Transverse colon (tissue), 4 donors: ENCODE measurements at regions not wholly inside any gene's neighbourhood (a gene's known extent, or its start where the extent isn't known, plus 50 kb on each side); places are given as distances from the start of the nearest gene placed in this dataset.

Source experiments
- DNase-seq: peaks from one replicate; pipeline ENCODE4 v3.0.0-alpha.2; 2019
- H3K27ac ChIP-seq, 4 donors: fragments of 200-600 bp; sonication (generic); 2 replicates each; pipeline ENCODE4 v1.5.1; 2016 to 2018; ENCODE audit warnings: inconsistent platforms in 4 of 4
- H3K27me3 ChIP-seq: fragments of 200-600 bp; sonication (generic); 2 replicates; pipeline ENCODE4 v1.5.1; 2017; ENCODE audit warnings: inconsistent platforms
- H3K36me3 ChIP-seq, 4 donors: fragments of 200-600 bp; sonication (generic); 2 replicates each; pipeline ENCODE4 v1.5.1; 2017 to 2019; ENCODE audit warnings: inconsistent platforms in 4 of 4
- H3K4me1 ChIP-seq, 4 donors: fragments of 200-600 bp; sonication (generic); 2 replicates each; pipeline ENCODE4 v1.5.1; 2017 to 2020; ENCODE audit warnings: inconsistent platforms in 4 of 4
- H3K4me3 ChIP-seq, 4 donors: fragments of 200-600 bp; sonication (generic); 1 replicate in 1 of 4; 2 replicates in 3 of 4; pipeline versions ENCODE4 v1.5.1 to v1.6.1; 2017 to 2019; ENCODE audit warnings: inconsistent platforms in 4 of 4
- H3K9me3 ChIP-seq, 2 donors: fragments of 200-600 bp; sonication (generic); 2 replicates each; pipeline ENCODE4 v1.5.1; 2017 to 2019; ENCODE audit warnings: inconsistent platforms in 2 of 2
- EP300 ChIP-seq: sonication (generic); formaldehyde crosslinking; IDR thresholded peaks from one replicate; pipeline ENCODE4 v1.6.1; 2017; ENCODE audit warnings: antibody characterized with exemption, low read depth
- POLR2A ChIP-seq: fragments of 450-650 bp; IDR thresholded peaks from one replicate; pipeline ENCODE4 v1.6.1; 2016; ENCODE audit warnings: antibody characterized with exemption, mild to moderate bottlenecking, moderate library complexity
- POLR2AphosphoS5 ChIP-seq, 3 donors: sonication (generic); formaldehyde crosslinking; IDR thresholded peaks; one replicate each; pipeline ENCODE4 v1.6.1; 2016; ENCODE audit warnings: antibody characterized with exemption in 3 of 3
- WGBS, 2 donors: methylation state at CpG; one replicate each; pipeline ENCODE4 v1.1.5; 2018; ENCODE audit warnings: low coverage in 1 of 2; 5-methylcytosine and 5-hydroxymethylcytosine counted together
- in situ Hi-C, 4 donors: fragments of 200-750 bp; cut with MboI; loops; one replicate each; pipeline versions ENCODE4 v1.15.0 to v1.15.1; 2017; ENCODE audit warnings: low sequenced_read_pairs in 3 of 4, low pct_ligation_motif_present in 1 of 4, low pct_unique_long_range_greater_than_20kb in 1 of 4
- intact Hi-C: fragments of 100-400 bp; cut with DNase I; formaldehyde crosslinking; loops from one replicate; pipeline ENCODE4 v1.15.1; 2023; ENCODE audit warnings: low total_unique reads
- TF ChIP-seq, protein P1 (sequence below), 5 experiments: fragments of 200-600 bp in 3 of 5; fragments of 450-650 bp in 2 of 5; sonication (generic) in 3 of 5; IDR thresholded peaks; 1 replicate in 2 of 5; 2 replicates in 3 of 5; pipeline ENCODE4 v1.5.1; 2016 to 2017; ENCODE audit warnings: antibody characterized with exemption in 5 of 5, inconsistent platforms in 3 of 5, mild to moderate bottlenecking in 2 of 5, moderate library complexity in 1 of 5

DNA sequence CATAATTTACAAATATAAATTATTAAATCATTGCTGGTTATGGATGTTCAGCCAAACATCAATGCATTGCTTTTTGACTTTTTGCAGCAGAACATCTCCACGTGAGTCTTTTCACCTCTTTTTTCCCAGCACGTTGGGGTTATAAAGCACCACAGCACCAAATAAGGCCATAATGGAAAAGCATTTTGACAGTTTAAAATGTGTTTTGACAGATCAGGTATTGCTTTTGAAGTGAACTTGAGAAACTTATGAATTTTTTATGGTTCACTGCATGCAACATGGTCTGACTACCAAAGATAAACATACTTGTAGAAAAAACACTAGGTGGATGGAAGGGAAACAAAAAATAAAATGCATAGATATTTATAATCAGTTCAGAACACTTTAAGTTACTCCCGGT, 622.4 kb downstream of the HTR1B start:
- no peak overlapping the region for H3K27ac ChIP-seq

DNA sequence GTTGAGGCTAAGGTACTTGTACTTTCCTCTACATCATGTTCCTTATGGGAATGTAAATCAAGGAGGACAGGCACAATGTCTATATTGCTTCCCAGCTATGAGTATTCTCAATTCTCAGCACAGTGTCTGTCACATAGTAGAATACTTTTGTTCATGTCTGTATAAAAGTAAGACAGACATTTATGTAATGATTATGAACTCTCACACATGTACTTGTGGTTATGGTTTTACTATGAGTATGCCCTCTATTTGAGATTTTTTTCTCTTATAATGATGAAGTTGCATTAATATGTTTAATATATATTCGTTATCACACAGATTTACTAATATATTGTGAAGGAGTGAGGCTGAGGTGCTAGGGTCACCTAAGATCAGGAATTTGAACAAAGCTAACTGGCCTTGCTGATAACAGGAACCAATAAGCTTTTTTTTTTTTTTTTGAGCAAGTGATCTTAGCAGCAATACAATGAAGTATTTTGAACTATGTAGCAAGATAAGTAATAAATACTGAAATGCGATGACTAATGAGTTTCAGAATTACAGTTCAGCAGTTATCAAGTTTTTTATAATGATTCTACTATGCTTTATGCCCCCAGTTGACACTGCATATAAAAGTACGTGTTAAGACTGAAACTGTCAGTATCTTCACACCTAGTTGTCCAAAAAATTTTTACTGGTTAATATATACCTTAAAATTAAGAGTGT, 623.1 kb downstream of the HTR1B start:
- no peak for TF ChIP-seq POLR2A
- TF ChIP-seq EP300 = no peak
- no peak for DNase-seq
- Histone ChIP-seq H3K27me3 (no peaks in the 10 kb centered on the region), H3K27ac (no peak overlapping the region), H3K36me3 (no peaks in the 10 kb centered on the region), H3K4me3 (no peak overlapping the region), H3K9me3 (no peaks in the 10 kb centered on the region), H3K4me1 (no peaks in the 10 kb centered on the region)
- intact Hi-C loops = no loop called here
- in situ Hi-C loops = no loop called here
- WGBS, 2 donors = 79% methylated on average over 2 to 3 of the region's 3 CpGs

More for the DNA sequence above, 622.4 kb downstream of the HTR1B start:
- no peaks in the 10 kb centered on the region for H3K4me1 ChIP-seq
- WGBS, 2 donors = 68 to 88% methylated on average over 3 of the region's 3 CpGs
- H3K27me3 ChIP-seq = no peaks in the 10 kb centered on the region
- in situ Hi-C loops = no loop called here
- no peaks in the 10 kb centered on the region for H3K9me3 ChIP-seq
- no peak for DNase-seq
- intact Hi-C loops = no loop called here
- no peaks in the 10 kb centered on the region for H3K36me3 ChIP-seq
- no peak overlapping the region for H3K4me3 ChIP-seq
- TF ChIP-seq, protein P1, sequence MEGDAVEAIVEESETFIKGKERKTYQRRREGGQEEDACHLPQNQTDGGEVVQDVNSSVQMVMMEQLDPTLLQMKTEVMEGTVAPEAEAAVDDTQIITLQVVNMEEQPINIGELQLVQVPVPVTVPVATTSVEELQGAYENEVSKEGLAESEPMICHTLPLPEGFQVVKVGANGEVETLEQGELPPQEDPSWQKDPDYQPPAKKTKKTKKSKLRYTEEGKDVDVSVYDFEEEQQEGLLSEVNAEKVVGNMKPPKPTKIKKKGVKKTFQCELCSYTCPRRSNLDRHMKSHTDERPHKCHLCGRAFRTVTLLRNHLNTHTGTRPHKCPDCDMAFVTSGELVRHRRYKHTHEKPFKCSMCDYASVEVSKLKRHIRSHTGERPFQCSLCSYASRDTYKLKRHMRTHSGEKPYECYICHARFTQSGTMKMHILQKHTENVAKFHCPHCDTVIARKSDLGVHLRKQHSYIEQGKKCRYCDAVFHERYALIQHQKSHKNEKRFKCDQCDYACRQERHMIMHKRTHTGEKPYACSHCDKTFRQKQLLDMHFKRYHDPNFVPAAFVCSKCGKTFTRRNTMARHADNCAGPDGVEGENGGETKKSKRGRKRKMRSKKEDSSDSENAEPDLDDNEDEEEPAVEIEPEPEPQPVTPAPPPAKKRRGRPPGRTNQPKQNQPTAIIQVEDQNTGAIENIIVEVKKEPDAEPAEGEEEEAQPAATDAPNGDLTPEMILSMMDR (IDR thresholded peaks at IDR 0.05) = no peak
- TF ChIP-seq POLR2A (no peak), POLR2AphosphoS5 (IDR thresholded peaks at IDR 0.05) (no peak), EP300 (no peak)

- in situ Hi-C loops (no loop called here), intact Hi-C loops (no loop called here)
- TF ChIP-seq, protein P1 (IDR thresholded peaks at IDR 0.05) = no peak
- TF ChIP-seq POLR2AphosphoS5 (IDR thresholded peaks at IDR 0.05) (no peak), EP300 (no peak), POLR2A (no peak)
- Histone ChIP-seq H3K9me3 (no peaks in the 10 kb centered on the region), H3K27ac (no peak overlapping the region), H3K27me3 (no peaks in the 10 kb centered on the region), H3K4me3 (no peak overlapping the region), H3K4me1 (no peaks in the 10 kb centered on the region), H3K36me3 (no peaks in the 10 kb centered on the region)
- no peak for DNase-seq
- 58 to 68% methylated on average over 2 of the region's 2 CpGs for WGBS, 2 donors
Measured at GRCh38 chr6:76839505-76839904, 623.8 kb downstream of the HTR1B start.

DNA sequence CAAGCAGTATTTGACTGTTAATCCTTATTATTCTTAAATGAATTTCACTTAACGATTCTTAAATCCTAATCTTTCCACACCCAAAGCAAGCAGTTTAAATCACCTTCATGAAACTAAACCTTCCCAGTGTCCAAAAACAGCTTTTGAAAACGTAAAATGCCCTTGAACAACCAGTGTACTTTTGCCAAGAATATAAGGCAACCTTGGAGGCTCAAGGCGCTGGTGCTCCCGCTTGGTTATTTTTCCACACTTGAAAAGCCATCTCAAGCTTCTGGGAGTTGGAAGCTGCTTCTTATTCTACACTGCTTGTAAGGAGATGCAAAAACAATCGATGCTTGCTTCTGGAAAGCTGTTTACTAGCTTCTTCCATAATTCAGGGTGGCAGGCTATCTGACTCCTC, 625.7 kb downstream of the HTR1B start:
- 61 to 68% methylated on average over 2 to 5 of the region's 5 CpGs for WGBS, 2 donors
- Histone ChIP-seq H3K9me3 (no peaks in the 10 kb centered on the region), H3K27ac (no peak overlapping the region), H3K27me3 (no peaks in the 10 kb centered on the region), H3K36me3 (no peaks in the 10 kb centered on the region), H3K4me1 (no peaks in the 10 kb centered on the region), H3K4me3 (no peak overlapping the region)
- TF ChIP-seq POLR2A (no peak), POLR2AphosphoS5 (IDR thresholded peaks at IDR 0.05) (no peak), EP300 (no peak)
- TF ChIP-seq, protein P1 (IDR thresholded peaks at IDR 0.05) = no peak
- intact Hi-C loops (no loop called here), in situ Hi-C loops (no loop called here)
- no peak for DNase-seq

- TF ChIP-seq EP300 (no peak), POLR2AphosphoS5 (IDR thresholded peaks at IDR 0.05) (no peak), POLR2A (no peak)
- TF ChIP-seq, protein P1 (IDR thresholded peaks at IDR 0.05) = no peak
- H3K9me3 ChIP-seq = no peaks in the 10 kb centered on the region
- H3K27ac ChIP-seq = no peak overlapping the region
- H3K27me3 ChIP-seq = no peaks in the 10 kb centered on the region
- 60 to 69% methylated on average over 1 of the region's 1 CpG for WGBS, 2 donors
- H3K4me1 ChIP-seq = no peaks in the 10 kb centered on the region
- no peaks in the 10 kb centered on the region for H3K36me3 ChIP-seq
- DNase-seq = no peak
- intact Hi-C loops = no loop called here
- in situ Hi-C loops = no loop called here
- H3K4me3 ChIP-seq = no peak overlapping the region
Measured at GRCh38 chr6:76835695-76836094, 627.6 kb downstream of the HTR1B start.
